Stimulated activated CD8-positive, alpha-beta memory T cell treated with anti-CD3 and anti-CD28 coated beads, Interleukin-7, amount 100 ng/mL, for 48 hours (primary cell): ENCODE measurements at regions not wholly inside any gene's neighbourhood (a gene's known extent, or its start where the extent isn't known, plus 50 kb on each side); places are given as distances from the start of the nearest gene placed in this dataset.
"Not testable (repeated sequence)": the region's sequence is repeated elsewhere in the genome, so short reads cannot be mapped to it uniquely, and the experiment has no call there.

Source experiments
- DNase-seq, 2 donors: peaks; one replicate each; pipeline ENCODE4 v3.0.0-alpha.2; 2020; ENCODE audit warnings: low read depth in 1 of 2; ENCODE audit errors: extremely low read depth in 1 of 2

- DNase-seq, result no peak
These were observed 280.8 kb upstream of the GRIA1 start for GRCh38 chr5:153209687-153210086.

- DNase-seq, result no peak
These were observed 279.4 kb upstream of the GRIA1 start for GRCh38 chr5:153211076-153211475.

DNA sequence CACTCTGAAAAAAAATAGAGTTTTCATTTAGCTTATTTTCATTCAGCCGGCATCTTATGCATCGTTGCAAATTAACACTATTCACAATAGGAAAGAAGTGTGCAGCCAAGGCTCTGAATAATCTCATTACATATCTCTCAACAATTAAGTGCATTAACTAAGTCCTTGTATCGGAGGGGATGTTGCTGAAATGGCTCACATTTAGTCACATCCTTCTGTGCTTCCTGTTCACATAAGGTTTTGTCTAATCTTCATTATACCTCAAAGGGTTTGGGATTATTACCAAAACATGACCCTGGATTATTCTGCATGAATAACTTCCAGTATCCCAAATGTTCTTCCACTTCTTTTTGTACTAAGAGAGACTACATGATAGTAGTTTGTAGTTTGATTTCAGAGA lies 278.0 kb upstream of the GRIA1 start:
- no peak for DNase-seq

DNA sequence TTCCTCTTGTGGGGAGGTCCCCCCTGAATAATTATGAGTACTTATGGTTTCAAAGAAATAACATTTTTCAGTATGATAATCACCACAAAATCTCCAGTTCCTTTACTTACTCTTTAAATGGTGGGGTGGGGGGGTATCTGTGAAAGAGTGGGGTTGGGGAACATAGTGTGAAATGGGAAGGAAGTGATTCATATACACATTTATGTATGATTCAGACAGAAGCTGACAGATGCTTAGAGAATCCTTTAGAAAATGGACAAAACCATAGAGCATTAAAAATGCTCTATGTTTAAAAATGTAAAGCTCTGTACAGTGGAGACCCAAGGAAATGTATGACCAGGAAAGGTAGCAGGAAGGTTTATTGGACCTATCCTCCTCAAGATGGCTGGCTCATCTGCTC lies 267.5 kb upstream of the GRIA1 start:
- no peak for DNase-seq

- DNase-seq, result no peak
These were observed 267.1 kb upstream of the GRIA1 start for GRCh38 chr5:153223376-153223775.

DNA sequence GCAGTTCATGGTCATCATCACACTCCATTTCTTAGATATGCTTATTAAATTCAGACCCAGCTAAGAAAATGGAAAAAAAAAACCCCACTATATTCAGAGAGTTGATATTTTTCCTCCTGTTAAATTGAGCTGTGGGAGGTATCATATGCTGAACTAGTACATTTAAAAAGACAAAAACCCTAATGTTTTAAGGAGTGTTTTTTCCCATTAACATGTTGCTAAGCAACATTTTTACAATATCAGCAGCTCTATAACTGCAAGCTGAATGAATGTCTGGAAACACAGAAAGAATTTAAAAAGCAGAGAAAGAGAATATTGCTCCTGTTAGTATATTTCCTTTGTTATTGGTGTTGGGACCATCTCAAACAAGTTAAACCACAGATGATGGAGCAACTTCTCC lies 265.8 kb upstream of the GRIA1 start:
- DNase-seq, result no peak

- no peak for DNase-seq
These were observed 256.5 kb upstream of the GRIA1 start for GRCh38 chr5:153233933-153234332.

- no peak for DNase-seq
These were observed 254.2 kb upstream of the GRIA1 start for GRCh38 chr5:153236319-153236718.

- DNase-seq, result no peak
These were observed 252.7 kb upstream of the GRIA1 start for GRCh38 chr5:153237671-153238332.

GRCh38 chr5:153257381-153257780 lies 233.1 kb upstream of the GRIA1 start:
- DNase-seq, result no peak

- no peak for DNase-seq
These were observed 232.0 kb upstream of the GRIA1 start for GRCh38 chr5:153258469-153258868.

- no peak for DNase-seq
These were observed 223.0 kb upstream of the GRIA1 start for GRCh38 chr5:153267506-153267905.

DNA sequence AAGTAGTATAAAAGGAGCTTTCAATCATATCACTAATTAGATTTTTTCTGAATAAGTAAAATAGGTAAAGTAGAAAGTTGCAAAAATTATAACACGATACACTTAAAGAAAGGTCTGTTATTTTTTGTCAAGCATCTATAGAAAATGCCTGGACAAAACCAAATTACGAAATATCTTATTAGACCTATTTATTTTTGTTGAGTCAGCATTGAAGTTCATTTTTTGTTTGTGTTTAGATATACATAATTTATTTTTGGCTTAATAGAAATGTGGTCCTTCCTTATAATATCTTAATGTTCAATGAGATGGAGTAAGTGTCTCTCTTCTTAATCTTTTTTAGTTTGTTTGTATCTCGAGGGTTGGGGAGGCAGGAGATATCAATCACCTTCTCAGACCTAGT lies 214.8 kb upstream of the GRIA1 start:
- DNase-seq, result no peak

DNA sequence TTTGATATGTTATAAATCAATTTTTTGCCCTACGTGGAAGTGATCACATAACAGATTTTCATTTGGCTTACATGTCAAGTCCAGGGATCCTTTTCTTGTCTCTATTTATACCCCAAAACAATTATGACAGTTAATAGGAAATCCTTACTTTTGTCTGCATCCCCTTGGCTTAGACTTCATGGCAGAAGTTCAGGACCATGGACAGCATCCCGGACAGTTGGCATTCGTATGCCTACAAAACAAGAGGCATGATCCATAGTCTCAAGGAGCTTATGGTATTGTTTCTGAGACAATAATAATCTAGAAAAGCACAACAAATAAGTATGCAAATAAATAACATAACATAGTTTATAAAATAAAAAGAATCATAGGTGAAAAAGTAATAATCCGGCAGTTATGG lies 214.3 kb upstream of the GRIA1 start:
- DNase-seq, result no peak

GRCh38 chr5:153296251-153296844 lies 194.1 kb upstream of the GRIA1 start:
- not testable (repeated sequence) for DNase-seq

GRCh38 chr5:153299891-153300290 lies 190.6 kb upstream of the GRIA1 start:
- DNase-seq, result no peak

GRCh38 chr5:153308282-153308681 lies 182.2 kb upstream of the GRIA1 start:
- no peak for DNase-seq

DNA sequence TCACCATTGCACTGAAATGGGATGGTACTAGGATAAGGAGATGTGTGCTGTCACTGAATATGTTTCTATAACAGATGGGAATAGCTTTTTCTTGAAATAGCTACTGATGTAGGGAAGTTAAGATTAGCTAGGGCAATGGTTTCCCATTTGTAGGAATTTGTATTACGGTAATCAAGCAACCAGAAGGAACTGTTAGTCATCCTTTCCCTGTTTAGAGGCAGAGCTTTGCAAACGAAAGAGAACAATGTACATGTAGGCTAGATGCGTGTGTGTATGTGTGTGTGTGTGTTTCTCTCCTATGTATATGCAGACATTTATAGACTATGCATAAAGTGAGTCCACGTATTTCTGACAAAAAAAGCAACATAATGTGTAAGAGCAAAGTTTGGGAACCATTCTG lies 171.9 kb upstream of the GRIA1 start:
- no peak for DNase-seq

GRCh38 chr5:153321478-153321877 lies 169.0 kb upstream of the GRIA1 start:
- no peak for DNase-seq

- no peak for DNase-seq
These were observed 150.3 kb upstream of the GRIA1 start for GRCh38 chr5:153340139-153340538.

DNA sequence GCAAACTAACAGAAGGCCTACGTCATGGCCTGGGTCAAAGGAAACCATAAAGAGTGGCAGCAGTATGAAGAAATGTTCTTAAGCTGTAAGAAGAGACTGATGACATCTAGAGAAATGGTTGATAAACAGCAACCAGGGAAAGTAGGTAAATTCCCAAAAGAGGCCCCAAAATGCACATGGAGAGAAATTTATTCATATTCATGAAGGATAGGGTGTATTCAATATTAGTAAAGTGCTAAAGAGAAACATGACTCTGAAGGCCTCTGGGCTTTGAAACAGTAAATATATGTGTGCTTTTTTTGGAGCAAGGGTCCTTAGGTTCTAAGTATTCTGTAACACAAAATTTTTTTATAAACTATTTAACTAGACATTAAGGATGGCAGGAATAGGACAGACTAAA lies 149.7 kb upstream of the GRIA1 start:
- DNase-seq, result no peak

GRCh38 chr5:153342487-153342886 lies 148.0 kb upstream of the GRIA1 start:
- DNase-seq, result no peak

DNA sequence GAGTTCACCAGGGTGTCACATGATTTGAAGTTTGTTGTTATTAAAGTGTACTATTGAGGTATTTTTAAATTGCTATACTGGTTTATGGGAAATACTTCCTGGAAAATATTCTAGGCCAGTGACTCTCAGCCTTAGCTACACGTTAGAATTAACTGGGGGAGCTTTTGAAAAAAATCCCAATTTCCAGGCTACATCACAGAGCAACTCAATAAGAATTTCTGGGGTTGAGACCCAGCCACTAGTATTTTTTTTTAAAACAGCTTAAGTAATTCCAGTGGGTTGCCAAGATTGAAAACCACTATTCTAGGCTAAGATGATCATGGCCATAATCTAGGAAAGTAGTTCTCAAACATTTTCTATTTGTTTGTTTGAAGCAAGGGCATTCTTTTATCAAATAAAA lies 142.9 kb upstream of the GRIA1 start:
- DNase-seq, result no peak
